ENCODE measurements at regions not wholly inside any gene's neighbourhood (a gene's known extent, or its start where the extent isn't known, plus 50 kb on each side); places are given as distances from the start of the nearest gene placed in this dataset.
A peak's percentile ranks its signal among the peaks of the same experiment; 100 is the strongest.

DNA sequence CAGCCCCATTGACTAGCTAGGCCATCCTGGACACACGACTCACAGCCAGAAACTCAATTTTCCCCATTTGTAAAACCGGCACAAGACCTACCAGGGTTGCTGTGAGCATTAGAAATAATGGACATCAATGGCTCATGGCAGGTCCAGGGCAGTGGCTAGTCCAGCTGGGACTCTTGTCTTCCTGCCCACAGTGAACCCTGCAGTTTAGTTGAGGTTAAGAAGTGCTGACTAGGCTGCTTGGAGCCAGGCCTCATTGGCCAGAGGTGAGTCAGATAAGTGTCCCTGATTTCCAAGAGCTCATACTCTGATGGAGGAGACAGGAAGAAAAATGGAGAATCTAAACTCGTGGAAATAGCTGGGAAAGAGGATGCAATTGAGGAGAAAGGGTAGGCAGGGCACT is 123.4 kb upstream of the ZNF92 start:
- H3K4me1 ChIP-seq = peaks cover 12% of the 10 kb centered on the region
- intact Hi-C loops (cut with micrococcal nuclease) = no loop called here
- no peaks in the 10 kb centered on the region for H3K36me3 ChIP-seq
- no peak overlapping the region for H3K4me3 ChIP-seq
- TF ChIP-seq, protein P1, sequence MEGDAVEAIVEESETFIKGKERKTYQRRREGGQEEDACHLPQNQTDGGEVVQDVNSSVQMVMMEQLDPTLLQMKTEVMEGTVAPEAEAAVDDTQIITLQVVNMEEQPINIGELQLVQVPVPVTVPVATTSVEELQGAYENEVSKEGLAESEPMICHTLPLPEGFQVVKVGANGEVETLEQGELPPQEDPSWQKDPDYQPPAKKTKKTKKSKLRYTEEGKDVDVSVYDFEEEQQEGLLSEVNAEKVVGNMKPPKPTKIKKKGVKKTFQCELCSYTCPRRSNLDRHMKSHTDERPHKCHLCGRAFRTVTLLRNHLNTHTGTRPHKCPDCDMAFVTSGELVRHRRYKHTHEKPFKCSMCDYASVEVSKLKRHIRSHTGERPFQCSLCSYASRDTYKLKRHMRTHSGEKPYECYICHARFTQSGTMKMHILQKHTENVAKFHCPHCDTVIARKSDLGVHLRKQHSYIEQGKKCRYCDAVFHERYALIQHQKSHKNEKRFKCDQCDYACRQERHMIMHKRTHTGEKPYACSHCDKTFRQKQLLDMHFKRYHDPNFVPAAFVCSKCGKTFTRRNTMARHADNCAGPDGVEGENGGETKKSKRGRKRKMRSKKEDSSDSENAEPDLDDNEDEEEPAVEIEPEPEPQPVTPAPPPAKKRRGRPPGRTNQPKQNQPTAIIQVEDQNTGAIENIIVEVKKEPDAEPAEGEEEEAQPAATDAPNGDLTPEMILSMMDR (IDR thresholded peaks at IDR 0.05; ENCODE audit: borderline replicate concordance) = no peak
- H3K27ac ChIP-seq (replicated peaks) = no peak overlapping the region
- no peak for DNase-seq
- H3K27me3 ChIP-seq (ENCODE audit: low read depth) = peaks cover 8% of the 10 kb centered on the region
- no peaks in the 10 kb centered on the region for H3K9me3 ChIP-seq (replicated peaks)

DNA sequence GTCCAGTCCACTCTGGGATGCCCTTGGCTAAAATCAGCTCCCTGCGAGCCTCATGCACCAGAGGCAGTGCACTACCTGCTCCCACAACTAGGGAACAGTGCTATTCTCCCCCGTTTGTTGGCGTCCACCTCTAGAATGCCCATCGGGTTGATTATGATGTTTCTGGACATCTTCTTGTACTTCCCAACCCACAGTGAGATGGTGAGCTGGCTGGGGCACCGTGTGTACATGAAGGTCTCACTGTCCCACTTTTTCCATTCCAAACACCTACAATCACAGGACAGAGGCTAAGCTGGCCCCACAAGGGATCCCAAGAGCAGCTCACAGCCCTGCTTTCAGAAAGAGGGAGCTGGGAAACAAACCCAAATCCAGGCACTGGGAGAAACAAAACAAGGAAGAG is 126.2 kb upstream of the ZNF92 start:
- TF ChIP-seq, protein P1 (IDR thresholded peaks at IDR 0.05; ENCODE audit: borderline replicate concordance) = no peak
- Histone ChIP-seq H3K4me3 (no peak overlapping the region), H3K27me3 (ENCODE audit: low read depth) (peaks cover 27% of the 10 kb centered on the region), H3K9me3 (replicated peaks) (no peaks in the 10 kb centered on the region), H3K36me3 (no peaks in the 10 kb centered on the region), H3K4me1 (peaks cover 12% of the 10 kb centered on the region), H3K27ac (replicated peaks) (no peak overlapping the region)
- intact Hi-C loops (cut with micrococcal nuclease) = no loop called here
- no peak for DNase-seq

DNA sequence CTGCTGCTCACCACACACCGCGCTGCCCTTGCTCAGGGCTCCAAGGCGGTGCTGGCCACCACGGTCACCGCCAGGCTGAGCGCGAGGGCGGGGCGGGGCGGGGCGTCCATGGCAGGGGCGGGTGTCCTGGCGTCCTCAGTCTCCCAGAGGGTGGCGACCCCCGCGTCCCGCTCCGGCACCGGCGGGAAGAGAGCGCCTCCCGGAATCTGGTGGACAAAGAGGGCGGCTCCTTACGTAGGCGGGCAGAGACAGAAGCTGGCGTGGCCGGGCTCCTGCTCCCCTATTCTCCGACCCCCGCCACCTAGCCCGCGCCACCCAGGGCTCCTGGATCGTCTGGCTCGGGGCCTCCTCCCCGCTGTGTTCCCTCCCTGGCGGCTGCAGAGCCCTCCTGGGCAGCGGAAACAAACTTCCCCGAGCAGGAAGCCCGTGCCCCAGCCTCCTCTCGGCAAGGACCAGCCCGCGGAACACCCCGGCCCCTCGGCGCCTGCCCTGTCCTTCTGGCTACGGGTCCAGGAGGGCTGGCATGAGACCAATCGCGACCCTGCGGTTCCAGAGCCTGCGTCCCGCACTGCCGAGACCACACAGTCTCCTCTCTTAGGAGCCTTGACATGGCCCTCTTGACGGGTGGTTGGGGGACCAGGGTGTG is 133.8 kb upstream of the ZNF92 start:
- peaks cover 77% of the 10 kb centered on the region for H3K27me3 ChIP-seq (ENCODE audit: low read depth)

DNA sequence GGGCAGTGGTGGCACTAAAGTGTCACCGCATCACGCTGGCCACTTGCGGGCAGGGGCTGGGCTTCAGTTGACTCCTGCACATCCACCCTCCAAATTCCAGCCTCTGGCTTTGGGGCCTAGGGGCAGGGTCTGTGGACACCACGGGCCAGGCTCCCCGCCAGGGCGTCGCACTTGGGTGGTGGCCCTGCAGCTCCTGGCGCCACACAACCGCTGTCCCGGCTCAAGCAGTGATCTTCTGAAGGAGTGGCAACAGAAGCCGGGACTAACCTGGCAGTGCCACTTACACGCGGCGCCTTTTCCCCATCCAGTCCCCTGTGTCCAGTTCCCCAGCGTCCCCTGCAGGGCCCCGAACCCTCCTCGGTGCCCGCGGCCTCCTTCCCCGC is 134.3 kb upstream of the ZNF92 start:
- peaks cover 12% of the 10 kb centered on the region for H3K4me1 ChIP-seq
- intact Hi-C loops (cut with micrococcal nuclease) = no loop called here
- TF ChIP-seq, protein P1 (IDR thresholded peaks at IDR 0.05; ENCODE audit: borderline replicate concordance) = no peak
- peak overlapping the region; percentile 69 for H3K4me3 ChIP-seq
- DNase-seq = no peak
- H3K9me3 ChIP-seq (replicated peaks) = no peaks in the 10 kb centered on the region
- no peaks in the 10 kb centered on the region for H3K36me3 ChIP-seq
- peaks cover 71% of the 10 kb centered on the region for H3K27me3 ChIP-seq (ENCODE audit: low read depth)
- H3K27ac ChIP-seq (replicated peaks) = no peak overlapping the region

More for the DNA sequence above, 133.8 kb upstream of the ZNF92 start:
- peaks cover 12% of the 10 kb centered on the region for H3K4me1 ChIP-seq
- peak overlapping the region; percentile 69 for H3K4me3 ChIP-seq
- TF ChIP-seq, protein P1 (IDR thresholded peaks at IDR 0.05; ENCODE audit: borderline replicate concordance) = no peak
- H3K36me3 ChIP-seq = no peaks in the 10 kb centered on the region
- no peaks in the 10 kb centered on the region for H3K9me3 ChIP-seq (replicated peaks)
- no peak for DNase-seq
- intact Hi-C loops (cut with micrococcal nuclease) = no loop called here
- no peak overlapping the region for H3K27ac ChIP-seq (replicated peaks)

DNA sequence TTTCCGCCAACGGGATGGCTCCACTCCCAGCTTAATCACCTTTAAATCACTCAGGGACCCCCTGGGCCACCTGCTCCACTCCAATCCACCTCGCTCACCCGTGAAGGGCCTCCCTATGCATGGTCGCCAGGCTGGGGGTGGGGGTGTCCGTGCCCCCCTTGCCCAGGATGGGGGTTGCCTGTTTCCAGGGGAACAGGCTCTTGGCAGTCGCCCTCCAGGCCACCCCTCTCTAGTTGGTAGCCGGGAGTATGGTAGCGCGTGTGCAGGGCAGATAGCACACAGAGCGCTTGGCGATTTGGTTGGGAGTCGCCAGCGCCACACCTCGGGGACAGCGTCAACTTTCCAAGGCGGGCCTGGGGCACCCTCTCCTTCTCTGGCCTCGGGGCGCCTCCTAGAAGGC is 134.9 kb upstream of the ZNF92 start:
- H3K9me3 ChIP-seq (replicated peaks) = no peaks in the 10 kb centered on the region
- no peak overlapping the region for H3K4me3 ChIP-seq
- H3K27ac ChIP-seq (replicated peaks) = no peak overlapping the region
- H3K4me1 ChIP-seq = peaks cover 12% of the 10 kb centered on the region
- intact Hi-C loops (cut with micrococcal nuclease) = no loop called here
- H3K36me3 ChIP-seq = no peaks in the 10 kb centered on the region
- no peak for DNase-seq
- TF ChIP-seq, protein P1 (IDR thresholded peaks at IDR 0.05; ENCODE audit: borderline replicate concordance) = no peak
- H3K27me3 ChIP-seq (ENCODE audit: low read depth) = peaks cover 67% of the 10 kb centered on the region
